OCI-LY1 (cell line): ENCODE measurements at regions not wholly inside any gene's neighbourhood (a gene's known extent, or its start where the extent isn't known, plus 50 kb on each side); places are given as distances from the start of the nearest gene placed in this dataset.

Experiments used
- H2AFZ ChIP-seq: fragments of 200-600 bp; sonication (generic), shearing (Covaris generic); 2 replicates; pipeline ENCODE4 v1.6.0; 2014; ENCODE audit warnings: antibody characterized with exemption, mild to moderate bottlenecking, low read length
- H3F3A ChIP-seq: fragments of 200-600 bp; sonication (generic), shearing (Covaris generic); 2 replicates; pipeline ENCODE4 v1.6.0; 2014; ENCODE audit warnings: mild to moderate bottlenecking, antibody characterized with exemption, low read length, moderate library complexity; ENCODE audit not compliant: insufficient read depth
- H3K27ac ChIP-seq: fragments of 200-600 bp; sonication (generic); 2 replicates; pipeline ENCODE4 v1.5.1; 2014; ENCODE audit warnings: low read length, mixed run types, mild to moderate bottlenecking, low read depth; ENCODE audit not compliant: poor library complexity, severe bottlenecking
- H3K27me3 ChIP-seq: fragments of 200-600 bp; sonication (generic); 2 replicates; pipeline ENCODE4 v1.6.0; 2014; ENCODE audit warnings: antibody characterized with exemption, mild to moderate bottlenecking, low read length, moderate library complexity; ENCODE audit not compliant: insufficient read depth
- H3K36me3 ChIP-seq: fragments of 200-600 bp; sonication (generic); 2 replicates; pipeline ENCODE4 v1.6.1; 2014; ENCODE audit warnings: mild to moderate bottlenecking, antibody characterized with exemption, low read length, moderate library complexity, mixed read lengths; ENCODE audit not compliant: insufficient read depth
- H3K4me1 ChIP-seq: fragments of 200-600 bp; sonication (generic); 2 replicates; pipeline ENCODE4 v1.5.1; 2014; ENCODE audit warnings: mild to moderate bottlenecking, low read length, moderate library complexity; ENCODE audit not compliant: insufficient read depth, severe bottlenecking
- H3K4me2 ChIP-seq: fragments of 200-600 bp; sonication (generic), shearing (Covaris generic); 2 replicates; pipeline ENCODE4 v1.6.1; 2014; ENCODE audit warnings: low read length
- H3K4me3 ChIP-seq: fragments of 200-600 bp; sonication (generic); 2 replicates; pipeline ENCODE4 v1.5.1; 2014; ENCODE audit warnings: low read length, low read depth, mild to moderate bottlenecking, mixed read lengths; ENCODE audit not compliant: poor library complexity, severe bottlenecking
- H3K79me2 ChIP-seq: fragments of 200-600 bp; shearing (Covaris generic); 2 replicates; pipeline ENCODE4 v1.6.1; 2016; ENCODE audit warnings: mixed run types, low read length, mixed read lengths; ENCODE audit not compliant: insufficient read depth
- H3K9ac ChIP-seq: fragments of 200-600 bp; sonication (generic), shearing (Covaris generic); 2 replicates; pipeline ENCODE4 v1.6.1; 2014; ENCODE audit warnings: mild to moderate bottlenecking, low read length, mixed read lengths
- H3K9me2 ChIP-seq: fragments of 200-600 bp; sonication (generic), shearing (Covaris generic); 2 replicates; pipeline ENCODE4 v1.6.1; 2014; ENCODE audit warnings: low read depth, mild to moderate bottlenecking, low read length, mixed read lengths
- H3K9me3 ChIP-seq: fragments of 200-600 bp; shearing (Covaris generic); 2 replicates; pipeline ENCODE4 v1.6.1; 2014; ENCODE audit warnings: low read length, mixed read lengths
- H4K20me1 ChIP-seq: fragments of 200-600 bp; sonication (generic), shearing (Covaris generic); 2 replicates; pipeline ENCODE4 v1.6.0; 2016; ENCODE audit warnings: mild to moderate bottlenecking, low read length; ENCODE audit not compliant: insufficient read depth
- CTCF ChIP-seq: fragments of 200-600 bp; sonication (generic), shearing (Covaris generic); IDR thresholded peaks from 2 replicates; pipeline ENCODE4 v1.5.1; 2017; ENCODE audit warnings: mild to moderate bottlenecking, antibody characterized with exemption, low read length, moderate library complexity, mixed read lengths
- EZH2 ChIP-seq: fragments of 200-600 bp; sonication (generic), shearing (Covaris generic); IDR thresholded peaks from 2 replicates; pipeline ENCODE4 v1.8.0; 2017; ENCODE audit warnings: borderline replicate concordance, mixed run types, mild to moderate bottlenecking, antibody characterized with exemption, low read length, moderate library complexity, mixed read lengths

- Histone ChIP-seq H3K4me1 (no peaks in the 10 kb centered on the region), H3K36me3 (no peaks in the 10 kb centered on the region), H3K9me3 (no peaks in the 10 kb centered on the region), H2AFZ (no peak overlapping the region), H3F3A (no peaks in the 10 kb centered on the region), H3K4me3 (no peak overlapping the region), H3K27me3 (no peaks in the 10 kb centered on the region), H3K27ac (no peak overlapping the region), H3K4me2 (no peak overlapping the region), H3K9me2 (no peaks in the 10 kb centered on the region), H3K79me2 (no peaks in the 10 kb centered on the region), H3K9ac (no peak overlapping the region), H4K20me1 (no peaks in the 10 kb centered on the region)
- no peak for TF ChIP-seq EZH2
- TF ChIP-seq CTCF, result no peak
These were observed 83.6 kb upstream of the EYS start for GRCh38 chr6:65790666-65791065.

GRCh38 chr6:65787787-65788186 is 80.8 kb upstream of the EYS start:
- TF ChIP-seq CTCF (no peak), EZH2 (no peak)
- no peaks in the 10 kb centered on the region for H3K36me3 ChIP-seq
- H3F3A ChIP-seq, result no peaks in the 10 kb centered on the region

GRCh38 chr6:65786815-65787214 is 79.8 kb upstream of the EYS start:
- H3K27ac ChIP-seq, result no peak overlapping the region
- H3F3A ChIP-seq, result no peaks in the 10 kb centered on the region
- no peak for TF ChIP-seq EZH2
- TF ChIP-seq CTCF, result no peak
- no peaks in the 10 kb centered on the region for H4K20me1 ChIP-seq
- no peak overlapping the region for H2AFZ ChIP-seq
- no peak overlapping the region for H3K4me3 ChIP-seq
- no peaks in the 10 kb centered on the region for H3K9me3 ChIP-seq
- no peaks in the 10 kb centered on the region for H3K27me3 ChIP-seq
- H3K9me2 ChIP-seq, result no peaks in the 10 kb centered on the region
- no peak overlapping the region for H3K9ac ChIP-seq
- H3K4me2 ChIP-seq, result no peak overlapping the region
- no peaks in the 10 kb centered on the region for H3K79me2 ChIP-seq
- H3K36me3 ChIP-seq, result no peaks in the 10 kb centered on the region
- no peaks in the 10 kb centered on the region for H3K4me1 ChIP-seq

More at GRCh38 chr6:65787787-65788186, 80.8 kb upstream of the EYS start:
- H3K9me2 ChIP-seq, result no peaks in the 10 kb centered on the region
- H3K27me3 ChIP-seq, result no peaks in the 10 kb centered on the region
- H3K9me3 ChIP-seq, result no peaks in the 10 kb centered on the region
- H3K79me2 ChIP-seq, result no peaks in the 10 kb centered on the region
- H2AFZ ChIP-seq, result no peak overlapping the region
- H3K4me1 ChIP-seq, result no peaks in the 10 kb centered on the region
- no peak overlapping the region for H3K9ac ChIP-seq
- H3K4me3 ChIP-seq, result no peak overlapping the region
- no peaks in the 10 kb centered on the region for H4K20me1 ChIP-seq
- H3K27ac ChIP-seq, result no peak overlapping the region
- no peak overlapping the region for H3K4me2 ChIP-seq
